ENCODE measurements at regions not wholly inside any gene's neighbourhood (a gene's known extent, or its start where the extent isn't known, plus 50 kb on each side); places are given as distances from the start of the nearest gene placed in this dataset.
"Not testable (repeated sequence)": the region's sequence is repeated elsewhere in the genome, so short reads cannot be mapped to it uniquely, and the experiment has no call there.

DNA sequence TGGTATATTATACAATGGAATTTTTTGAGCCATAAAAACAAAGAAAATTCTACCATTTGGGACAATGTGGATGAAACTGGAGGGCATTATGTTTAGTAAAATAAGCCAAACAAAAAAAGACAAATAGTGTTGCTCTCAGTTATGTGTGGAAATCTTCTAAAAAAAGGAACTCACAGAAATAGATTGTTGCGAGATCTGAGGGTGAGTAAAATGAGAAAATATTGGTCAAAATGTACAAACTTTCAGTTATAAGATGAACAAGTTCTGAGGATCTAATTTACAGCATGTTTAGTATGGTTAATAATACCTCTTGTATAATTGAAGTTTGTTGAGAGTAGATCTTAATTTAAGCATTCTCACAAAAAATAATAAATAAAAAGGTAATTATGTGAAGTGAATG, 291.2 kb downstream of the KIF20B start:
- Histone ChIP-seq H3K4me3 (ENCODE audit: low read length) (no peak overlapping the region), H3K4me1 (ENCODE audit: control insufficient read depth, insufficient read depth, low read length) (no peaks in the 10 kb centered on the region), H3K27me3 (ENCODE audit: control insufficient read depth, insufficient read depth, low read length) (no peaks in the 10 kb centered on the region), H3K36me3 (ENCODE audit: control insufficient read depth, insufficient read depth, low read length) (no peaks in the 10 kb centered on the region), H3K27ac (ENCODE audit: low read length) (no peak overlapping the region), H3K9me3 (replicated peaks; ENCODE audit: control insufficient read depth, low read depth, low read length) (no peaks in the 10 kb centered on the region)
- DNase-seq = no peak
- WGBS (ENCODE audit: insufficient coverage) = no CpG with 5 or more reads among the region's 1 CpG

DNA sequence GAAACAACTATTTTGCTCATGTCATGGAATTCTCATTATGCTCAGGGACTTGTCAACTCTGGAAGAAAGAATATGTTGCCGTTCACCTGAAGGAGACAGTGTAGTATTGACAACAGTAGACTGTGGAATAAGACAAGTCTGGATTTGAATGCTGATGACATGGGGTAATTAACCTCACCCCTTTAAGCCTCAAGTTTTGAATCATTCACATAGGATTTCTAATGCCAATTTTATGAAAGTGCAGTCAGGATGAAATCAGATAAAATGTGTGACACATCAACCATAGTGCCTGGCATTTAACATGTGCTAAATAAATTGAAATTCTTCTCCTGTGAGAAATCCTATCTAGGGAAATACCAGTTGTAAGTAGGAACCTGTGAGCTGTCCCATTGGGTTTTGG, 305.8 kb downstream of the KIF20B start:
- no peak overlapping the region for H3K4me3 ChIP-seq (ENCODE audit: low read length)
- no CpG with 5 or more reads among the region's 1 CpG for WGBS (ENCODE audit: insufficient coverage)
- no peaks in the 10 kb centered on the region for H3K36me3 ChIP-seq (ENCODE audit: control insufficient read depth, insufficient read depth, low read length)
- H3K27me3 ChIP-seq (ENCODE audit: control insufficient read depth, insufficient read depth, low read length) = no peaks in the 10 kb centered on the region
- H3K4me1 ChIP-seq (ENCODE audit: control insufficient read depth, insufficient read depth, low read length) = no peaks in the 10 kb centered on the region
- H3K27ac ChIP-seq (ENCODE audit: low read length) = no peak overlapping the region
- DNase-seq = no peak
- H3K9me3 ChIP-seq (replicated peaks; ENCODE audit: control insufficient read depth, low read depth, low read length) = no peaks in the 10 kb centered on the region

DNA sequence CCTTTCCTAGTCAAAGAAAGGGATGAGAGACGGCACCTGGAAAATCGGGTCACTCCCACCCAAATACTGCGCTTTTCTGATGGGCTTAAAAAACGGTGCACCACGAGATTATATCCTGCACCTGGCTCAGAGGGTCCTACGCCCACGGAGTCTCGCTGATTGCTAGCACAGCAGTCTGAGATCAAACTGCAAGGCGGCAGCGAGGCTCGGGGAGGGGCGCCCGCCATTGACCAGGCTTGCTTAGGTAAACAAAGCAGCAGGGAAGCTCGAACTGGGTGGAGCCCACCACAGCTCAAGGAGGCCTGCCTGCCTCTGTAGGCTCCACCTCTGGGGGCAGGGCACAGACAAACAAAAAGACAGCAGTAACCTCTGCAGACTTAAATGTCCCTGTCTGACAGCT, 309.9 kb downstream of the KIF20B start:
- H3K4me1 ChIP-seq (ENCODE audit: control insufficient read depth, insufficient read depth, low read length); H3K27me3 ChIP-seq (ENCODE audit: control insufficient read depth, insufficient read depth, low read length); H3K9me3 ChIP-seq (replicated peaks; ENCODE audit: control insufficient read depth, low read depth, low read length); H3K36me3 ChIP-seq (ENCODE audit: control insufficient read depth, insufficient read depth, low read length); DNase-seq; H3K27ac ChIP-seq (ENCODE audit: low read length); H3K4me3 ChIP-seq (ENCODE audit: low read length): not testable (repeated sequence)
- WGBS (ENCODE audit: insufficient coverage) = 85% methylated on average over 5 of the region's 14 CpGs

DNA sequence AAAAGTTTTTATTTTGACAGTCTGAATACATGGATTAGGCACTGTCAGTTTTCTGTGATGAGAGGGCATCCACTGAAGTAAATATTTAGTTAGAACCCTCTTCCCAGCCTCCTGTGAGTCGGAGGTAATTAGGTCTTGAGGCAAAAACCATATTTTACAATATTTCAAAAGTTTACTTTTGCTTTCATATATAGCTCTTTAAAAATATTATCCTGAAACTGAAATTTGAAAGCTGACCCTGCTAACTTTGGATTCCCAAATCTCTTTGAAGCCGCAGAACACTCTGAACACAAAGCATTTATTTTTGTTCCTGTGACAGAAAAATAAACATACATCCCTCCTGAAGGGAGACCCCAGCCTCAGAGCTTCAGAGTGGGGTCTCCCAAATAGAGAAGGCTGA, 317.4 kb downstream of the KIF20B start:
- Histone ChIP-seq H3K9me3 (replicated peaks; ENCODE audit: control insufficient read depth, low read depth, low read length) (no peaks in the 10 kb centered on the region), H3K27ac (ENCODE audit: low read length) (no peak overlapping the region), H3K4me3 (ENCODE audit: low read length) (no peak overlapping the region), H3K4me1 (ENCODE audit: control insufficient read depth, insufficient read depth, low read length) (no peaks in the 10 kb centered on the region), H3K27me3 (ENCODE audit: control insufficient read depth, insufficient read depth, low read length) (no peaks in the 10 kb centered on the region), H3K36me3 (ENCODE audit: control insufficient read depth, insufficient read depth, low read length) (no peaks in the 10 kb centered on the region)
- 83% methylated on average over 1 of the region's 2 CpGs for WGBS (ENCODE audit: insufficient coverage)
- no peak for DNase-seq

DNA sequence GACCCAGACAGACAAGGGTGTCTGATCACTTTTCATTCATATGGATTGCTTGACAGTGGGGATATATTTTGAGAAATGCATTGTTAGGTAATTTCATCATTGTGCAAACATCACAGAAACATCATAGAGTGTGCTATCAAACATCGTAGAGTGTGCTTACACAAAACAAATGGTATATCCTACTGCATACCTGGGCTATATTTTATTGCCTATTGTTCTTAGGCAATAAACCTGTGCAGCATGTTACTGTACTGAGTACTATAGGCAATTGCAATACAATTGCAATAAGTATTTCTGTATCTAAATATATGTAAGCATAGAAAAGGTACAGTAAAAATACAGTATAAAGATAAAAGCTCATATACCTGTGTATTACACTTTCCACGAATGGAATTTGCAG, 319.1 kb downstream of the KIF20B start:
- no CpG with 5 or more reads among the region's 2 CpGs for whole genome bisulfite sequencing (ENCODE audit: insufficient coverage)
- no peaks in the 10 kb centered on the region for H3K27me3 ChIP-seq (ENCODE audit: control insufficient read depth, insufficient read depth, low read length)
- no peak overlapping the region for H3K27ac ChIP-seq (ENCODE audit: low read length)

DNA sequence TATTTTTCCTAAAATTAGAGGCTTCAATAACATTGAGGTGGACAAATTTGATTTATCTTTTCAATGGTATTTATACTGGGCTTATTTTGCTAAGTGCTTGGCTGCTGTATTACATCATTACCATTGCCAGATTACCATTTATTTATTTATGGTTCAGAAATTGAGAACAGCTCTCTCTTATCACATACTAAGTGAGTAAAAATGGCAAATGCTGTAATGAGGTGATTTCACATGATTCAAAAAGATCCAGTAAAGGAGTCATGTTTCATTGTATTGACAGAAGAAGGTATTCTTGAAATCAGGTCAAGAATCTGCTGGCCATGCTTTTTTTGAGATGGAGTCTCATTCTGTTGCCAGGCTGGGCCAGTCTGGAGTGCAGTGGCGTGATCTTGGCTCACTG, 322.6 kb downstream of the KIF20B start:
- Histone ChIP-seq H3K9me3 (replicated peaks; ENCODE audit: control insufficient read depth, low read depth, low read length) (no peaks in the 10 kb centered on the region), H3K36me3 (ENCODE audit: control insufficient read depth, insufficient read depth, low read length) (no peaks in the 10 kb centered on the region), H3K4me1 (ENCODE audit: control insufficient read depth, insufficient read depth, low read length) (no peaks in the 10 kb centered on the region), H3K27ac (ENCODE audit: low read length) (no peak overlapping the region), H3K27me3 (ENCODE audit: control insufficient read depth, insufficient read depth, low read length) (no peaks in the 10 kb centered on the region), H3K4me3 (ENCODE audit: low read length) (no peak overlapping the region)
- no peak for DNase-seq
- 75% methylated on average over 1 of the region's 1 CpG for WGBS (ENCODE audit: insufficient coverage)

More for the DNA sequence above, 319.1 kb downstream of the KIF20B start:
- Histone ChIP-seq H3K4me3 (ENCODE audit: low read length) (no peak overlapping the region), H3K9me3 (replicated peaks; ENCODE audit: control insufficient read depth, low read depth, low read length) (no peaks in the 10 kb centered on the region), H3K4me1 (ENCODE audit: control insufficient read depth, insufficient read depth, low read length) (no peaks in the 10 kb centered on the region), H3K36me3 (ENCODE audit: control insufficient read depth, insufficient read depth, low read length) (no peaks in the 10 kb centered on the region)
- DNase-seq = no peak

DNA sequence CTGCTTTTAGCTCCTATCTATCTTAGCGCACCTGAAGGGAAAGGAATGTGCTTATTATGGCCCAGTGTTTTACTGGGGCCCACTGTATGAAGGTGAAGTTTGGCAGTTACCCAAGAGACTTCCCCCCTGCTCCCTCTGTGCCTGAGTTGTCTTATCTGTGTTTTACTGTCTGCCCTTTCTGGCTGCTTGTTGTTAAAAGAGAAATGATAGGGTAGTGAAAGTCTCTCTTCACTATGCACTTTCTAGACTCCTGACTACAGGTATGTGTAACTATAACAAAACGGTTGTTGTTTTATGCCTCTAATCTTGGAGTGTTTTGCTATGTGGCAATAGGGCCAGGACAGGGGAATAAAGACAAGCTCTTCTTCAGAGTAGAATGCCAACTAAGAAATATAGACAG, 326.9 kb downstream of the KIF20B start:
- Histone ChIP-seq H3K9me3 (replicated peaks; ENCODE audit: control insufficient read depth, low read depth, low read length) (no peaks in the 10 kb centered on the region), H3K4me3 (ENCODE audit: low read length) (no peak overlapping the region), H3K27ac (ENCODE audit: low read length) (no peak overlapping the region), H3K36me3 (ENCODE audit: control insufficient read depth, insufficient read depth, low read length) (no peaks in the 10 kb centered on the region), H3K4me1 (ENCODE audit: control insufficient read depth, insufficient read depth, low read length) (no peaks in the 10 kb centered on the region), H3K27me3 (ENCODE audit: control insufficient read depth, insufficient read depth, low read length) (no peaks in the 10 kb centered on the region)
- WGBS (ENCODE audit: insufficient coverage) = no CpG with 5 or more reads among the region's 2 CpGs
- DNase-seq = no peak

DNA sequence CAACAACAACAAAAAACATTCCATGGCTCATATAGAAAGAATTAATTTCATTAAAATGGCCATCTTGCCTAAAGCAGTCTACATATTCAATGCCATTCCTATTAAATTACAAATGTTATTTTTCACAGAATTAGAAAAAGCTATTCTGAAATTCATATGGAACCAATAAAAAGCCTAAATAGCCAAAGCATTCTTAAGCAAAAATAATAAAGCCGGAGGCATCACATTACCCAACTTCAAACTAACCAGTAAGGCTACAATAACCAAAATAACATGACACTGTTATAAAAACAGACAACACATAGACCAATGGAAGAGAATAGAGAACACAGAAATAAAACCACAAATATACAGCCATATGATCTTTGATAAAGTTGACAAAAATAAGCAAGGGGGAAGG, 330.4 kb downstream of the KIF20B start:
- no CpG with 5 or more reads among the region's 1 CpG for WGBS (ENCODE audit: insufficient coverage)
- no peak for DNase-seq
- Histone ChIP-seq H3K4me1 (ENCODE audit: control insufficient read depth, insufficient read depth, low read length) (no peaks in the 10 kb centered on the region), H3K27ac (ENCODE audit: low read length) (no peak overlapping the region), H3K9me3 (replicated peaks; ENCODE audit: control insufficient read depth, low read depth, low read length) (no peaks in the 10 kb centered on the region), H3K27me3 (ENCODE audit: control insufficient read depth, insufficient read depth, low read length) (no peaks in the 10 kb centered on the region), H3K36me3 (ENCODE audit: control insufficient read depth, insufficient read depth, low read length) (no peaks in the 10 kb centered on the region), H3K4me3 (ENCODE audit: low read length) (no peak overlapping the region)

DNA sequence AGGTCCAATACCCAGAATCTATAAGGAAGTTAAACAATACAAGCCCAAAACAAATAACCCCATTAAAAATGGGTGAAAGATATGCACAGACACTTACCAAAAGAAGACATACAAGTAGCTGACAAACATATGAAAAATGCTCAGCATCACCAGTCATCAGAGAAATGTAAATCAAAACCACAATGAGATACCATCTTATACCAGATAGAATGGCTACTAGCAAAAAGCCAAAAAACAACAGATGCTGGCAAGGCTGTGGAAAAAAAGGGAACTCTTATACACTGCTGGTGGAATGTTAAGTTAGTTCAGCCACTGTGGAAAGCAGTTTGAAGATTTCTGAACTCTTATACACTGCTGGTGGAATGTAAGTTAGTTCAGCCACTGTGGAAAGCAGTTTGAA, 331.1 kb downstream of the KIF20B start:
- H3K27ac ChIP-seq (ENCODE audit: low read length) = no peak overlapping the region
- no peak for DNase-seq
- H3K4me1 ChIP-seq (ENCODE audit: control insufficient read depth, insufficient read depth, low read length) = no peaks in the 10 kb centered on the region
- H3K36me3 ChIP-seq (ENCODE audit: control insufficient read depth, insufficient read depth, low read length) = no peaks in the 10 kb centered on the region
- H3K27me3 ChIP-seq (ENCODE audit: control insufficient read depth, insufficient read depth, low read length) = no peaks in the 10 kb centered on the region
- no peaks in the 10 kb centered on the region for H3K9me3 ChIP-seq (replicated peaks; ENCODE audit: control insufficient read depth, low read depth, low read length)
- H3K4me3 ChIP-seq (ENCODE audit: low read length) = no peak overlapping the region

DNA sequence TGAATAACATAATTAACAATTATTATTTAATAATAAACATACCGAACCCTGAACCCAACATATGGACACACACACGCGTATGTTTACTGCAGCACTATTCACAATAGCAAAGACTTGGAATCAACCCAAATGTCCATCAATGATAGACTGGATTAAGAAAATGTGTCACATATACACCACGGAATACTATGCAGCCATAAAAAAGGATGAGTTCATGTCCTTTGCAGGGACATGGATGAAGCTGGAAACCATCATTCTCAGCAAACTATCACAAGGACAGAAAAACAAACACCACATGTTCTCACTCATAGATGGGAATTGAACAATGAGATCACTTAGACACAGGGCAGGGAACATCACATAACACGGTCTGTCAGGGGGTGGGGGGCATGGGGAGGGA, 333.5 kb downstream of the KIF20B start:
- H3K27ac ChIP-seq (ENCODE audit: low read length); H3K9me3 ChIP-seq (replicated peaks; ENCODE audit: control insufficient read depth, low read depth, low read length); DNase-seq; H3K4me1 ChIP-seq (ENCODE audit: control insufficient read depth, insufficient read depth, low read length); H3K4me3 ChIP-seq (ENCODE audit: low read length); H3K27me3 ChIP-seq (ENCODE audit: control insufficient read depth, insufficient read depth, low read length); H3K36me3 ChIP-seq (ENCODE audit: control insufficient read depth, insufficient read depth, low read length): not testable (repeated sequence)
- WGBS (ENCODE audit: insufficient coverage) = no CpG with 5 or more reads among the region's 5 CpGs

DNA sequence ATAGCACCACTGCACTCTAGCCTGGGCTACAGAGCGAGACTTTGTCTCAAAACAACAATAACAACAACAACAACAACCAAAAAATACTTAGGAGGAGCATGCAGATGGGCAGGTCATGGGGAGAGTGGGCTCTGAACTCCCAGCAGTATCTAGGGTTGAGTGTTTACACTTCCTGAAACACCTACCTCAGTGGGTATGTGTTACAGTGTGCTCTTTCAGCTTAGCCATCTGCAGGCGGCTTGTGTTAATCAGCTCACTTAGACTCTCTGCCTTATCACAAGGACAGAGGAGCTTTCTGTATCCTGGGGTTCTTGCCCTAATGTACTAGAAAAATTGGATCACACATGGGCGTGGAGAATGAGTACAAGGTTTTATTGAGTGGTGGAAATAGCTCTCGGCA, 340.2 kb downstream of the KIF20B start:
- Histone ChIP-seq H3K4me1 (ENCODE audit: control insufficient read depth, insufficient read depth, low read length) (no peaks in the 10 kb centered on the region), H3K4me3 (ENCODE audit: low read length) (no peak overlapping the region), H3K9me3 (replicated peaks; ENCODE audit: control insufficient read depth, low read depth, low read length) (no peaks in the 10 kb centered on the region), H3K27ac (ENCODE audit: low read length) (no peak overlapping the region), H3K36me3 (ENCODE audit: control insufficient read depth, insufficient read depth, low read length) (no peaks in the 10 kb centered on the region), H3K27me3 (ENCODE audit: control insufficient read depth, insufficient read depth, low read length) (no peaks in the 10 kb centered on the region)
- no peak for DNase-seq
- 79% methylated on average over 2 of the region's 4 CpGs for WGBS (ENCODE audit: insufficient coverage)

All from muscle of leg (tissue), 3 donors.